Brain pericyte (primary cell): ENCODE measurements at regions not wholly inside any gene's neighbourhood (a gene's known extent, or its start where the extent isn't known, plus 50 kb on each side); places are given as distances from the start of the nearest gene placed in this dataset.
"Not testable (repeated sequence)": the region's sequence is repeated elsewhere in the genome, so short reads cannot be mapped to it uniquely, and the experiment has no call there.

Experiments
- DNase-seq: peaks from one replicate; pipeline ENCODE4 v3.0.0-alpha.2; 2012; ENCODE audit warnings: low read depth, low spot score

- no peak for DNase-seq
These were observed 609.4 kb upstream of the SOX9 start for GRCh38 chr17:71511266-71511995.

GRCh38 chr17:71513725-71514124, 607.1 kb upstream of the SOX9 start:
- not testable (repeated sequence) for DNase-seq

DNA sequence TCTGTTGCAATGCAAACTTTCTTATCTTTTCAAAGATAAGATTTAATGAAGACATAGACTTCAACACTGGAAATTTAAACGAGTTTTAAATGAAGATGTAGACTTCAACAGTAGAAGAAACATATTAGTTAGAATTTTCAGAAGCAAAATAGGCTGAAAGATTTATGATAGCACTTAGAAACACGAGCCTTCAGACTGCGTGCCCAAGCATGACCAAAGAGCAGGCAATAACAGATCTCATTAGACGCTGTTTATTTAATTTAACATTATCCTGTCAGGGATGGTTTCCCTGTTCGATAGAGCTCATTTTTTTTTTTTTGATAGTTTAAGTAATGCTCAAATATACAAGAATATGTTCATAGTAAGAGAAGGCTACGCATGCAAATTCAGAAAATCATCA, 604.7 kb upstream of the SOX9 start:
- no peak for DNase-seq

- no peak for DNase-seq
These were observed 601.5 kb upstream of the SOX9 start for GRCh38 chr17:71519285-71519684.

DNA sequence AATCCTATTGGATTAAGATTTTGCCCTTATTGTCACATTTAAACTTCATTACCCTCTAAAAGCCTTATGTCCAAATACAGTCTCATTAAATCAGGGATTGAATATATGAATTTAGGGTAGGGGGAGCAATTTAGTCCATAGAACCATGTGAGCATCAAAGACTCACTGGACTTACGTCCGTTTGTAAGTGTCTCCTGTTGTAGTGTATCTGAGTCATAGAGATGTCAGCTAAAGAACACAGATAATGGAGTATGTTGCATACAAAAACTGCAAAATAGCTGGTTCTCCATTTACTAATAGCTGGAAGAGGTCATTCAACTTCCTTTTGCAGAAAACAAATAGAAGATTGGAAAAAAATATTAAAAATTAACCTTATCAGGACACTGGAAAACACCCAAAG, 599.1 kb upstream of the SOX9 start:
- no peak for DNase-seq

DNA sequence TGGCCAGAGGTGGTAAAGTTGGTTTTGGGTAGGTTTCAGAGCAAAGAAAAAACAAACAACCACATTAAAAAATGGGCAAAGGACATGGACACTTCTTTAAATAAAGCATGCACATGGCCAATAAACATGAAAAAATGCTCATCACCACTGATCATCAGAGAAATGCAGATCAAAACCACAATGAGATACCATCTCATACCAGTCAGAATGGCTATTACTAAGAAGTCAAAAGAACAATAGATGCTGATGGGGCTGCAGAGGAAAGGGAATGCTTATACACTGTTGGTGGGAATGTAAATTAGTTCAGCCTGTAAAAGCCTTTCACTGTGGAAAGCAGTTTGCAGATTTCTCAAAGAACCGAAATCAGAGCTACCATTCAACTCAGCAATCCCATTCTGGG, 598.4 kb upstream of the SOX9 start:
- no peak for DNase-seq

DNA sequence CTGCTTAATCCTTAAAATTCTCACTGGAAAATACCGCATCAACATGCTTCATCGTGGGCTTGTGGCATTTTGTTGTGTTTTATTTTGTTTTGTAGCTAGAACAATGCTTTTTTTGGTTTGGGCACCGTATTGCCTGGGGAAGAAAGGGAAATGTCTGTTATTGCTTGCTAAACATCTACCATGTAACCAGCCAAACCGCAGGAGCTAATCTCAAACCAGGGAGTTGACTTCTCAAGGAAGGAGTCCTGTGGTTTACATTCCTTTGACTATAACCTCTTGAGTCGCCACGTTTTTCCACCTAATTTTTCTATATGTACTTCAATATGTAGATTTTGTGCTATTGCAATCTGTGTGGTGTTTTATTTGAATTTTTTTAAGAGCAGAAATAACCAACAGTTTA, 593.5 kb upstream of the SOX9 start:
- no peak for DNase-seq

DNA sequence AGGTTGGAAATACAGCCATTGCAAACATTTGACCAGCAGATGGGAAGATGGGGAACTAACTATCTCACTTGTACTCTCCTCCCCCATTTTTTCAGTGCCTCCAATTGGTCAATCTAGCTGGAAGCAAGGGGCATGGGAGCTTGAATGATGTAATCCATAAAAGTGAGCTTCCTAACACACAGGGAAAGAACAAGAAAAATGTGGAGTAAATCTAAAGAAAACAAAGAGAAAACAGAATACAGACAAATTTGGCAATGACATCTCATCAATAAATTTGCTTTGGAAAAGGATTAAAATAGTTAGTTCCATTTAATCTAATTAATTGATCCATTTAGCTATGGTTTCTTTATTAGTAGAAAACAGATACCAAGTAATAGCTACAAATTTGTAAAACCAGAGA, 592.6 kb upstream of the SOX9 start:
- no peak for DNase-seq

GRCh38 chr17:71530248-71530647, 590.6 kb upstream of the SOX9 start:
- DNase-seq: no peak

DNA sequence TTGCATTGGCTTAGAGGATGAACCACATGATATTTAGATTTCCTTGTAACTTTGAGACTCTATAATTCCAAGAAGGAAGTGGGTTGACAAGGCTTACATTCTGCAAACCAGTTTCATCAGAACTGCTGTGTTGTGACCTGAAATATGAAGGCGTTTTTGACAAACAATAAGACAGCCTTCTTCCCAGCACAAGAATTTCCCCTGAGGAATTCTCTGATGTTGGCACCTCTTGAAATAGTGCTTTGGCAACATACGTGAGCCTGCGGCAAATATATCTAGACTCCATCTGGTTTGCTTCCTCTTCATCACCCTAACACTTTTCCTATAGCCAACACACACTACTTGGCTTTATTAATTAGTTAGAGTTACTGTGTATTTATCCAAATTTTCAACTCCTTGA, 585.5 kb upstream of the SOX9 start:
- no peak for DNase-seq

- no peak for DNase-seq
These were observed 574.4 kb upstream of the SOX9 start for GRCh38 chr17:71546419-71546818.

DNA sequence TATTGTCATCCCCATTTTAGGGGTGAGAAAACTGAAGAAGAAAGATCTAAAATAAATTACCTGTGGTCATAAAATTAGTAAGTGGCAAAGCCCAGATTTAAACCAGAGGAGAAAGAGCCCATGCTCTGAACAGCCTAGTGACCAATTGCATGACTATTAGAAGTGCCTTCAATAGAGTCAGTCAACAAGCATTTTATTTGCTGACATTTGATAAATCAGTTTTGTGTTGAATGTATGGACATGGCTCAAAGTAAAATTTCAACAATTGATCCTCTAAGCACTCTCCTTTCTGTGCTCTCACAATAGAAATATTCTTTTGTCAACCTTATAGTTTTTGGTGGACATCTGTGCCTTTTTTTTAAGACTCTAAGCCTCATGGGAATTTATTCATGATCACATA, 572.9 kb upstream of the SOX9 start:
- no peak for DNase-seq

DNA sequence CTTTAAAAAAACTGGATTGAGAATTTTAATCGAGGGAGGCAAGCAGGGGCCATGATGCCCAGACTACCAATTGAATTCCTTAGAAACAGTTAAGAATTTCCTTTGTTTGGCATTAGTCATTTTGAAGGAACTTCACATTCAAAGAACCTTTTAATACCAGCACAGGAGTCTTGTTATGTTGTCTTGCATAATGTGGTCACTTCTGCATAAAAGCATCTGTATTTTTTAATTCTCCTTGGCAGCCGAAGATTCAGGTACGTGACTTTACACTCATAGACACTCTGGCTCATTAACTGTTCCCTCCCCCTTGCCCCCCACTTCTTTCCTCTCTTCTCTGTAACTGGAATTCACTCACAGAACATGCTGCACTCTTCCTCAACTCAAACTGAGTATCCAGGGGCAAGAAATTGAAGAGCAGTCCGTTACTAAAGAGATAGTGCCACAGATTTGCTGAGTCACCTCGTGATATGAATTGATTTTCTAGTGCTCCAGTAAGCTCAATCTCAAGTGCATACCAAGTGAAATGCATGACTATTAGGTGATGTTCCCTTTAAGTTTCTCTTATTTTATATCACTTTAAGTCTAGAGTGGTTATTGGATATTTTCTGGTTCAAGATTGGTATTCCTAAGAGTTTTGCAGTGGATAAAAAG, 572.2 kb upstream of the SOX9 start:
- DNase-seq: no peak

DNA sequence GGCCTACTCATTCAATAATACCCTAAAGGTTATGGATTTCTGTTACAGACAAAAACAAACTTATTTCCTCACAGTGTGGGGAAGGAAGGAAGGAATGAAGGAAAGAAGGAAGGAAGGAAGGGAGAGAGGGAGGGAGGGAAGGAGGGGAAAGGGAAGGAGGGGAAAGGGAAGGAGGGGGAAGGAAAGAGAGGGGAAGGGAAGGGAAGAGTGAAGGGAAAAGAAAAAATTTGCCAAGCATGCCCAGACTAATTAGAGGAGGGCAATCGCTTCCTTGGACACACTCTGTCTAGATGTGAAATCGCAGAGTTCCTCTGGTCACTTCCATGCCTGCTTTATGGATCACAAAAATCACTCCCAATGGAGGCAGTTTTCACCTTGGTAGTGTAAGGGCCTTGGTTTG, 570.1 kb upstream of the SOX9 start:
- DNase-seq: no peak

- no peak for DNase-seq
These were observed 567.4 kb upstream of the SOX9 start for GRCh38 chr17:71553381-71553780.

GRCh38 chr17:71558901-71559300, 561.9 kb upstream of the SOX9 start:
- no peak for DNase-seq

DNA sequence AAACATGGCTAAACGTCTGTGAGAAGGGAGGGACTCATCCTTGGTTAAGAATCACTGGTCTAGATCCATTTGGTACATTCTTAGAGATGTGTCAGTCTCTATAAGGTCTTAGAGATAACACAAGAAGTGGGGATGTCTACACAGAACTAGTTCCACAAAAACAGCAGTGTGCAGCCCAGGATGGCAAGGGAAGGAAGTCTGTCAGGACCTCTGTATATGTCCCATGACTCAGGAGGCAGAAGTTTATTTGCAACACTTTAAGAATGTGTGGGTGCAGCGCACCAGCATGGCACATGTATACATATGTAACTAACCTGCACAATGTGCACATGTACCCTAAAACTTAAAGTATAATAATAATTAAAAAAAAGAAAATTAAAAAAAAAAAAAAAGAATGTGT, 548.5 kb upstream of the SOX9 start:
- DNase-seq: no peak

DNA sequence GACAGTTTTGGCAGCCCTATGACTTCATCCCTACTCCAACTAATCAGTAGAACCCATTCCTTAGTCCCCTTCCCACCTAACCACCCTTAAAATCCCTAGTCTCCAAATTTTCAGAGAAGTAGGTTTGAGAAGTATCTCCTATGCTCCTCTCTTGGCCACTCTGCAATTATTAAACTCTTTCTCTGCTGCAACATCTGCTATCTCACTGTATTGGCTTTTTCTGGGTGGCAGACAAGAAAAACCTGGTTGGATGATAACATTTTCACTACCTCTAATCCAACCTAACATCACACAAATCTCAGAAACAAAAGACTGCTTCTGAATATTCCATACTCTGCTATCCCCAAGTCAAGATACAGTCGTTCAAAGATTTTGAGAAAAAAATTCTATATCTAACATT, 542.4 kb upstream of the SOX9 start:
- no peak for DNase-seq

GRCh38 chr17:71580220-71580619, 540.6 kb upstream of the SOX9 start:
- DNase-seq: no peak

GRCh38 chr17:71585540-71585939, 535.3 kb upstream of the SOX9 start:
- DNase-seq: no peak

DNA sequence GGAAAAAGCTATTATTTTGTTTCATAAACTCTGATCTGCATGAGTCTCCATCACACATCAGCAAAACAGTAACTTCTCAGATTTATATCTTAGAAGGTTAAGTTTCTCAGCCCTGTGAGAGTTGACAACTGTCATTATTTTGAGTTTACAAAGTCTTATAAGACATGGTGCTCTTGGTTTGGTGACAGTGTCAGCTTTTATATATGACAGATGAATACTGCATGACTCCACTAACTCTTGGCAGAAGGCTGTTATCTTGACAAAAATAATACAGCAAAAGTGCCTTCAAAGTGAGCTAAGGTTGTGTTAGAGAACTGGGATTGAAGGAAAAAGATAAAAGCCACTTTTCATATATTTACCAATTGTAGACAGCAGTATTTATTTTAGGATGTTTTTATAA, 528.4 kb upstream of the SOX9 start:
- no peak for DNase-seq

- no peak for DNase-seq
These were observed 527.7 kb upstream of the SOX9 start for GRCh38 chr17:71593078-71593477.

DNA sequence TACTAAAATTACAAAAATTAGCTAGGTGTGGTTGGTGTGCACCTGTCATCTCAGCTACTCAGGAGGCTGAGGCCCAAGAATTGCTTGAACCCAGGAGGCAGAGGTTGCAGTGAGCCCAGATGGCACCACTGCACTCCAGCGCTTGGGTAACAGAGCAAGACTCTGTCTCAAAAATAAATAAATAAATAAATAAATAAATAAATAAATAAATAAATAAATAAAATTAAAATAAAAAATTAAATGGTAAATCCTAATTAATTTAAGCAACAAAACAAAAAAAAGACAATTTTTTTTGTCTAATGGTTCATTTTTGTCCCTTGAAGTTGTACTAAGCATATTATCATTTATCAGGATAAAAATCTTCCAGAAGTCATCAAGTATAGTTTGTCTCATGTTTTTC, 521.2 kb upstream of the SOX9 start:
- not testable (repeated sequence) for DNase-seq
